ENCODE measurements at regions not wholly inside any gene's neighbourhood (a gene's known extent, or its start where the extent isn't known, plus 50 kb on each side); places are given as distances from the start of the nearest gene placed in this dataset.

GRCh38 chr12:75638792-75639191 is 127.4 kb upstream of the KRR1 start:
- TF ChIP-seq NR3C1 (CRISPR knock-in tag; IDR thresholded peaks at IDR 0.05) (no peak), EZH2 (IDR thresholded peaks at IDR 0.05; ENCODE audit: borderline replicate concordance, low read depth, low read length) (no peak), BMI1 (IDR thresholded peaks at IDR 0.05; ENCODE audit: low read length) (no peak), RB1 (IDR thresholded peaks at IDR 0.05; ENCODE audit: low read depth) (no peak), PTRF (tag; IDR thresholded peaks at IDR 0.05) (no peak), HDAC1 (IDR thresholded peaks at IDR 0.05) (no peak), CBX5 (IDR thresholded peaks at IDR 0.05; ENCODE audit: borderline replicate concordance, low read depth) (no peak), BDP1 (IDR thresholded peaks at IDR 0.05; ENCODE audit: insufficient read depth, insufficient read length) (no peak), ZFP36 (IDR thresholded peaks at IDR 0.05; ENCODE audit: low read depth, low read length, partially characterized antibody) (no peak), ATF6 (CRISPR knock-in tag; IDR thresholded peaks at IDR 0.05) (no peak)
- TF ChIP-seq, protein P1, sequence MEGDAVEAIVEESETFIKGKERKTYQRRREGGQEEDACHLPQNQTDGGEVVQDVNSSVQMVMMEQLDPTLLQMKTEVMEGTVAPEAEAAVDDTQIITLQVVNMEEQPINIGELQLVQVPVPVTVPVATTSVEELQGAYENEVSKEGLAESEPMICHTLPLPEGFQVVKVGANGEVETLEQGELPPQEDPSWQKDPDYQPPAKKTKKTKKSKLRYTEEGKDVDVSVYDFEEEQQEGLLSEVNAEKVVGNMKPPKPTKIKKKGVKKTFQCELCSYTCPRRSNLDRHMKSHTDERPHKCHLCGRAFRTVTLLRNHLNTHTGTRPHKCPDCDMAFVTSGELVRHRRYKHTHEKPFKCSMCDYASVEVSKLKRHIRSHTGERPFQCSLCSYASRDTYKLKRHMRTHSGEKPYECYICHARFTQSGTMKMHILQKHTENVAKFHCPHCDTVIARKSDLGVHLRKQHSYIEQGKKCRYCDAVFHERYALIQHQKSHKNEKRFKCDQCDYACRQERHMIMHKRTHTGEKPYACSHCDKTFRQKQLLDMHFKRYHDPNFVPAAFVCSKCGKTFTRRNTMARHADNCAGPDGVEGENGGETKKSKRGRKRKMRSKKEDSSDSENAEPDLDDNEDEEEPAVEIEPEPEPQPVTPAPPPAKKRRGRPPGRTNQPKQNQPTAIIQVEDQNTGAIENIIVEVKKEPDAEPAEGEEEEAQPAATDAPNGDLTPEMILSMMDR (IDR thresholded peaks at IDR 0.05 in 2 of 3, conservative IDR thresholded peaks at IDR 0.05 in 1 of 3; ENCODE audit: insufficient read depth in 2 of 3, low read depth in 1 of 3, low read length in 3 of 3), result no peak
- TF ChIP-seq, protein P2, sequence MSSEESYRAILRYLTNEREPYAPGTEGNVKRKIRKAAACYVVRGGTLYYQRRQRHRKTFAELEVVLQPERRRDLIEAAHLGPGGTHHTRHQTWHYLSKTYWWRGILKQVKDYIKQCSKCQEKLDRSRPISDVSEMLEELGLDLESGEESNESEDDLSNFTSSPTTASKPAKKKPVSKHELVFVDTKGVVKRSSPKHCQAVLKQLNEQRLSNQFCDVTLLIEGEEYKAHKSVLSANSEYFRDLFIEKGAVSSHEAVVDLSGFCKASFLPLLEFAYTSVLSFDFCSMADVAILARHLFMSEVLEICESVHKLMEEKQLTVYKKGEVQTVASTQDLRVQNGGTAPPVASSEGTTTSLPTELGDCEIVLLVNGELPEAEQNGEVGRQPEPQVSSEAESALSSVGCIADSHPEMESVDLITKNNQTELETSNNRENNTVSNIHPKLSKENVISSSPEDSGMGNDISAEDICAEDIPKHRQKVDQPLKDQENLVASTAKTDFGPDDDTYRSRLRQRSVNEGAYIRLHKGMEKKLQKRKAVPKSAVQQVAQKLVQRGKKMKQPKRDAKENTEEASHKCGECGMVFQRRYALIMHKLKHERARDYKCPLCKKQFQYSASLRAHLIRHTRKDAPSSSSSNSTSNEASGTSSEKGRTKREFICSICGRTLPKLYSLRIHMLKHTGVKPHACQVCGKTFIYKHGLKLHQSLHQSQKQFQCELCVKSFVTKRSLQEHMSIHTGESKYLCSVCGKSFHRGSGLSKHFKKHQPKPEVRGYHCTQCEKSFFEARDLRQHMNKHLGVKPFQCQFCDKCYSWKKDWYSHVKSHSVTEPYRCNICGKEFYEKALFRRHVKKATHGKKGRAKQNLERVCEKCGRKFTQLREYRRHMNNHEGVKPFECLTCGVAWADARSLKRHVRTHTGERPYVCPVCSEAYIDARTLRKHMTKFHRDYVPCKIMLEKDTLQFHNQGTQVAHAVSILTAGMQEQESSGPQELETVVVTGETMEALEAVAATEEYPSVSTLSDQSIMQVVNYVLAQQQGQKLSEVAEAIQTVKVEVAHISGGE (CRISPR knock-in tag; IDR thresholded peaks at IDR 0.05), result no peak
